GM21515 (cell line): ENCODE measurements at regions not wholly inside any gene's neighbourhood (a gene's known extent, or its start where the extent isn't known, plus 50 kb on each side); places are given as distances from the start of the nearest gene placed in this dataset.
"Not testable (repeated sequence)": the region's sequence is repeated elsewhere in the genome, so short reads cannot be mapped to it uniquely, and the experiment has no call there.

Source experiments
- ATAC-seq: cut with Tn5 transposase; IDR thresholded peaks from one replicate; pipeline ENCODE4 v1.9.1; 2021; ENCODE audit not compliant: unreplicated experiment

- ATAC-seq = no peak
These were observed 372.4 kb upstream of the RND3 start for GRCh38 chr2:150859877-150860276.

DNA sequence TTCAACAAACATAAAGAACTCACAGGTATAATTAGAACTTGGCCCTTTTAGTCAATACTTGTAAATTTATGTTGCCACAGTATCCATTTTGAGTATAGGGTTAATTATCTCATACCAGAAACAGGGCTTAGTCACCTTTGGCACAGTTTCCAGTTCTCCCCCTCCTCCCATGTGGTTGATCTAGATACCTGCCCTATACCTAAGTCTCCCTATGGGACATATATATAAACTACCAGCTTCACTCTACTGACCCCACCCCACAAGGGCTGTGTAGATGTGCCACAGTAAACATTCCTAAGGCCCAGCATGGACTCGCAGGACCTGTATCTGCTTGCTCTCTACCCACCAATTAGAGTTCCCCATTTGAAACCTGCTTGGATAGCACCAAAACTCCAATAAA is 371.7 kb upstream of the RND3 start:
- no peak for ATAC-seq

- ATAC-seq = no peak
These were observed 370.9 kb upstream of the RND3 start for GRCh38 chr2:150858382-150858781.

DNA sequence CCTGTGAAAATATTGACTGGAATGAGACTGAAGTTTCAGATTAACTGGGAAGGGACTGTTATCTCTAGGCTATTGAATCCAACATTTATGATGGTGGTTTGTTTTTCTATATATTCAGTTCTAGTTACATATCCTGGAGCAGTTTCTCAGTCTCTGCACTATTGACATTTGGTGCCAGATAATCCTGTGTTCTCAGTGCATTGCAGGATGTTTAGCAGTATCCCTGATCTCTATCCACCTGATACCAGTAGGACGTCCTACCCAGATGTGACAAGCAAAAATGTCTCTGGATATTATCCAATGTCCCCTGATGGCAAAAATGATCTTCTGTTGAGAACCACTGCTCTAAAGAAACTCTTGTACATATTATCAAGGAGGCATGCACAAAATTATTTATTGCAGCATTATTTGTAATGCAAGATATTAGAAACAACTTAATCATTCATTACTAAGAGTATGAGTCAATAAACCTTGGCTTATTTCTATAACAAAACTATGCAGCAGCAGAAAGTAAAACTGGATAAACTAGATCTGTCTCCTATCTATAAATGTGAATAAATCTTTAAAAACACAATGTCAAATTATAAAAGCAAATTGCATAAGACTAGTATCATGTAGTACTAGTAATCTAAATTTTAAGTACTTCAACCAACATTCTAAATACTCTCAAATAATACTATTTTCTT is 369.3 kb upstream of the RND3 start:
- ATAC-seq = no peak

- ATAC-seq = no peak
These were observed 365.8 kb upstream of the RND3 start for GRCh38 chr2:150853263-150853662.

GRCh38 chr2:150850641-150851040 is 363.2 kb upstream of the RND3 start:
- ATAC-seq = no peak

- ATAC-seq = no peak
These were observed 360.1 kb upstream of the RND3 start for GRCh38 chr2:150847578-150847977.

DNA sequence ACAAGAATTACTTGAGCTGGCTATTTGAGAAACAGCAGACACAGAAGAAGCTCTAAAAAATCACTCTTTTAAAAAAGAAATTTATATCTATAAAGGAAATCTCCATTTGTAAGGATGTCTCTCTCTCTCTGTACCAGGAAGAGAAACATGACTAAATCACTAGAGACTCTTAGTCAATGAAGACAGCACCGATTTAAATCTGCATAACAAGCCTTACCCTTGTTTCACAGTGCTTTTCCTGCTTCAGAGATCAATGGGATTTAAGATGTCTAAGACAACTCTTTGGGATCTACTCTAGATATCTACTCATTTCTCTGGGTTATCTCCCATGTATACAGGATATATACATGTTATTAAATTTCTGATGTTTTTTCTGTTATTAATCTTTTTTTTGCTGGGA is 359.2 kb upstream of the RND3 start:
- no peak for ATAC-seq

DNA sequence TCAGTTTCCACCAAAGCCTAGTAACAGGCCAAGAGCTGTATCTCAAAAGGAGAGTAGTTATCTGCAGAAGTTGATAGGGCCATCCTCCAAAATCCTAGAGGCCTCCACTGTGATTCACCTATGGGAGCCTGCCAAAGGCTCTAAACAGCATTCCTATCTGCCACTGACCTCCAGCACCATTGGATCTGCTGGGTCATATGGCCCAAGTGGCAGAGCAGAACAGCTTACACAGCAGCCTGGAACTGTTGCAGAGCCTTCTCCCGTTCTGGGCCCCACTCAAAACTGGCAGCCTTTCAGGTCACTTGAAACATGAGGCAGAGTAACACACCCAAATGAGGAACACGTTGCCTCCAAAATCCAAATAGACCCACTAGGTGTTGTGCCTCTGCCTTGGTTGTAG is 345.2 kb upstream of the RND3 start:
- ATAC-seq = no peak

DNA sequence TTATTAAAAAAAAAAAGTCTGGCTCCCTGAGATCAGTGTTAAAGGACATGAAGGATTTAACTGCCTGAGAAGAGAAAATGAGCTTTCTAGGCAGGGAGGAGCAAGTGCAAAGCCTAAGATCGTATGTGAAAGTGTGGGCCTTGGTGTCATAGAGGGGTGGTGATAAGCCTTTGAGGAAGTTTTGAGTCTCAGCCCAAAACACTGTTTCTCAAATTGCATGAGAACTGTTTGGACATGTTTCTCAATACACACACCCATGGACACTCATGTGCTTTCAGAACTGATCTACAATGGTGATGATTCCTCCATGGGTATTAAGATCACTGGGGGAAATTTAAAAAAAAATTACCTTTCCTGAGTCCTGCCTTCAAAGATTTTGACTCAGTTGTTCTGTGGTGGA is 336.7 kb upstream of the RND3 start:
- no peak for ATAC-seq

DNA sequence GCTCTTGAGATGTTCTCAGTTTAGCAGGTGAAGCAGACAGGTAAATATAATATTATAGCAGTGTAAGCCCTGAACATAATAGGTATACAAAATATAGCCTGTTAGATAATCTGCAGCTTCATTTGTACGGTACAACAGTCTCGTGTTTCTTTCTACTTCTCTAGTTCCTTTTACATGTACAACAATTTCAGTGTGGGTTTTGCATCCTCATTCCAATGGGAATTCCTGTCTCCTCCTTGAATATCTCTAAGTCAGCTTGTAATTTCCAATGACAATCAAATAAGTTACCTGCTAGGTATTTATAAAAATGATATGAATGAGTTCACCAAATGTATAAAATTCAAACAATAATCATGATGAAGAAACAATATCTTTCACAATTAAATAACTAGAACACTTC is 330.0 kb upstream of the RND3 start:
- ATAC-seq = no peak

- no peak for ATAC-seq
These were observed 325.3 kb upstream of the RND3 start for GRCh38 chr2:150812664-150813367.

- no peak for ATAC-seq
These were observed 324.6 kb upstream of the RND3 start for GRCh38 chr2:150812066-150812465.

- no peak for ATAC-seq
These were observed 323.9 kb upstream of the RND3 start for GRCh38 chr2:150811259-150811855.

- ATAC-seq = no peak
These were observed 321.6 kb upstream of the RND3 start for GRCh38 chr2:150809103-150809502.

DNA sequence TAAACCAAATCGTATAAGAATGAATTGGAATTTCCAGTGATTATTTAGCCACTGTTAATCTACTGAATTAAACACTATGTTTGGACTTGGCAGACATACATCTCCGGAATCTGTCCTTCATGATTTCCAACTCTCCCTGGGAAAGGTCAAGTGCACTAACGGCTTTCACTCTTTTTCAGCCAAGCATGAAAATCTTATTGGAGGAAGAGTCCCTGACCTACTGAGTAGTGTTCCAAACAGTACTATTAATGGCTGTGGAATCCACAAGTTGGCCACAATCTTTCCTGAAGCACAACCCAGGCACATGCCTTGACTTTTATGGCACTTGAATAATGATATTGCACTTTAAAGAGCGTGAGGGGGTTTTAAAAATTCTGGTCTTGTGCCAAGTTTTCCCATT is 318.9 kb upstream of the RND3 start:
- ATAC-seq = no peak

GRCh38 chr2:150803689-150804398 is 316.4 kb upstream of the RND3 start:
- no peak for ATAC-seq

- ATAC-seq = no peak
These were observed 315.2 kb upstream of the RND3 start for GRCh38 chr2:150802635-150803034.

GRCh38 chr2:150796236-150796635 is 308.8 kb upstream of the RND3 start:
- ATAC-seq = not testable (repeated sequence)

- no peak for ATAC-seq
These were observed 305.4 kb upstream of the RND3 start for GRCh38 chr2:150792780-150793300.

DNA sequence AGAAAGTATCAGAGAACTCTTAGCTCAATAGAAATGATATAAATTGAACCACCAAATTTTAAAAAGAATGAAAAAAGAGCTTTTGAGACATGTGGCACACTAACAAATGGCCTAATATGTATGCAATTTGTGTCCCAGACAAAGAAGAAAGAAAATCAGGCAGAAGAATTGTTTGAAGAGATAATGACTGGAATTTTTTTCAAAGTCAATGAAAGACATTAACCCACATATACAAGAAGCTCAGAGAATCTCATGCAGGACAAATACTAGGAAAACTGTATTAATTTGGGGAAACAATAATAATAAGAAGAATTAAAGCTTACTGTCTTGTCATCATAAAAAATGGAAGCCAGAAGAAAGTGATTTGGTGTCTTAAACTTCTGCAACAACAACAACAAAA is 304.1 kb upstream of the RND3 start:
- no peak for ATAC-seq
